ENCODE measurements at regions not wholly inside any gene's neighbourhood (a gene's known extent, or its start where the extent isn't known, plus 50 kb on each side); places are given as distances from the start of the nearest gene placed in this dataset.
A peak's percentile ranks its signal among the peaks of the same experiment; 100 is the strongest.

- peaks cover 10% of the 10 kb centered on the region for H3K9me3 Mint-ChIP-seq
- peaks cover 12% of the 10 kb centered on the region for H3K4me1 Mint-ChIP-seq (ENCODE audit: low read depth)
- no peak for DNase-seq
- H3K4me3 Mint-ChIP-seq = no peak overlapping the region
- H3K36me3 Mint-ChIP-seq (ENCODE audit: low read depth) = no peaks in the 10 kb centered on the region
- intact Hi-C loops (cut with micrococcal nuclease) = no loop called here
- no peaks in the 10 kb centered on the region for H3K27me3 Mint-ChIP-seq (ENCODE audit: low read depth)
- CTCF ChIA-PET = interaction anchor here (0.7 kb wide), 1 partner anchor 102 kb away, joined by 3 read pairs; no protein-coding TSS in a partner anchor
- no peak overlapping the region for H3K27ac Mint-ChIP-seq
These were observed 155.2 kb upstream of the ZFP64 start for GRCh38 chr20:52346797-52347196.

- H3K4me1 Mint-ChIP-seq (ENCODE audit: low read depth) = peaks cover 10% of the 10 kb centered on the region
- no peaks in the 10 kb centered on the region for H3K9me3 Mint-ChIP-seq
- intact Hi-C loops (cut with micrococcal nuclease) = no loop called here
- peak; percentile 21 for DNase-seq
- CTCF ChIA-PET = no interaction called here
- H3K36me3 Mint-ChIP-seq (ENCODE audit: low read depth) = no peaks in the 10 kb centered on the region
- H3K4me3 Mint-ChIP-seq = no peak overlapping the region
- H3K27ac Mint-ChIP-seq = no peak overlapping the region
- H3K27me3 Mint-ChIP-seq (ENCODE audit: low read depth) = no peaks in the 10 kb centered on the region
These were observed 151.3 kb upstream of the ZFP64 start for GRCh38 chr20:52342913-52343312.

- no peak for DNase-seq
- Mint-ChIP-seq H3K4me3 (no peak overlapping the region), H3K9me3 (no peaks in the 10 kb centered on the region), H3K36me3 (ENCODE audit: low read depth) (no peaks in the 10 kb centered on the region), H3K27me3 (ENCODE audit: low read depth) (no peaks in the 10 kb centered on the region), H3K4me1 (ENCODE audit: low read depth) (peaks cover 7% of the 10 kb centered on the region), H3K27ac (no peak overlapping the region)
- CTCF ChIA-PET = no interaction called here
- intact Hi-C loops (cut with micrococcal nuclease) = no loop called here
These were observed 148.6 kb upstream of the ZFP64 start for GRCh38 chr20:52340036-52340634.

- no peak for DNase-seq
- H3K4me3 Mint-ChIP-seq = no peak overlapping the region
- H3K27ac Mint-ChIP-seq = no peak overlapping the region
- no peaks in the 10 kb centered on the region for H3K9me3 Mint-ChIP-seq
- no peaks in the 10 kb centered on the region for H3K27me3 Mint-ChIP-seq (ENCODE audit: low read depth)
- peaks cover 2% of the 10 kb centered on the region for H3K36me3 Mint-ChIP-seq (ENCODE audit: low read depth)
- H3K4me1 Mint-ChIP-seq (ENCODE audit: low read depth) = no peaks in the 10 kb centered on the region
- CTCF ChIA-PET = no interaction called here
- intact Hi-C loops (cut with micrococcal nuclease) = no loop called here
These were observed 141.2 kb upstream of the ZFP64 start for GRCh38 chr20:52332649-52333250.

- H3K4me1 Mint-ChIP-seq (ENCODE audit: low read depth) = no peaks in the 10 kb centered on the region
- DNase-seq = no peak
- peaks cover 2% of the 10 kb centered on the region for H3K36me3 Mint-ChIP-seq (ENCODE audit: low read depth)
- H3K9me3 Mint-ChIP-seq = no peaks in the 10 kb centered on the region
- H3K27ac Mint-ChIP-seq = no peak overlapping the region
- intact Hi-C loops (cut with micrococcal nuclease) = no loop called here
- no peaks in the 10 kb centered on the region for H3K27me3 Mint-ChIP-seq (ENCODE audit: low read depth)
- CTCF ChIA-PET = no interaction called here
- H3K4me3 Mint-ChIP-seq = no peak overlapping the region
These were observed 140.7 kb upstream of the ZFP64 start for GRCh38 chr20:52332230-52332629.

- intact Hi-C loops (cut with micrococcal nuclease) = no loop called here
- Mint-ChIP-seq H3K27me3 (ENCODE audit: low read depth) (no peaks in the 10 kb centered on the region), H3K27ac (no peak overlapping the region), H3K4me3 (no peak overlapping the region), H3K4me1 (ENCODE audit: low read depth) (no peaks in the 10 kb centered on the region), H3K36me3 (ENCODE audit: low read depth) (peaks cover 2% of the 10 kb centered on the region), H3K9me3 (no peaks in the 10 kb centered on the region)
- CTCF ChIA-PET = no interaction called here
- DNase-seq = no peak
These were observed 140.1 kb upstream of the ZFP64 start for GRCh38 chr20:52331655-52332054.

- intact Hi-C loops (cut with micrococcal nuclease) = no loop called here
- peaks cover 3% of the 10 kb centered on the region for H3K9me3 Mint-ChIP-seq
- H3K4me1 Mint-ChIP-seq (ENCODE audit: low read depth) = no peaks in the 10 kb centered on the region
- no peak for DNase-seq
- H3K36me3 Mint-ChIP-seq (ENCODE audit: low read depth) = no peaks in the 10 kb centered on the region
- H3K27me3 Mint-ChIP-seq (ENCODE audit: low read depth) = no peaks in the 10 kb centered on the region
- H3K27ac Mint-ChIP-seq = no peak overlapping the region
- CTCF ChIA-PET = no interaction called here
- no peak overlapping the region for H3K4me3 Mint-ChIP-seq
These were observed 129.8 kb upstream of the ZFP64 start for GRCh38 chr20:52321396-52321795.

- Mint-ChIP-seq H3K27ac (no peak overlapping the region), H3K36me3 (ENCODE audit: low read depth) (no peaks in the 10 kb centered on the region), H3K9me3 (peaks cover 3% of the 10 kb centered on the region), H3K27me3 (ENCODE audit: low read depth) (no peaks in the 10 kb centered on the region), H3K4me3 (no peak overlapping the region), H3K4me1 (ENCODE audit: low read depth) (peaks cover 8% of the 10 kb centered on the region)
- no peak for DNase-seq
- intact Hi-C loops (cut with micrococcal nuclease) = loop anchor here (10.0 kb wide), 1 partner anchor 336 kb away; no protein-coding TSS in a partner anchor
- CTCF ChIA-PET = no interaction called here
These were observed 127.1 kb upstream of the ZFP64 start for GRCh38 chr20:52318651-52319050.

GRCh38 chr20:52313341-52313963, 121.9 kb upstream of the ZFP64 start:
- no peaks in the 10 kb centered on the region for H3K36me3 Mint-ChIP-seq (ENCODE audit: low read depth)
- intact Hi-C loops (cut with micrococcal nuclease) = loop anchor here (5.0 to 10.0 kb wide), 6 partner anchors 179 to 1629 kb away; partner anchors contain the start of gene TSHZ2
- peaks cover 3% of the 10 kb centered on the region for H3K9me3 Mint-ChIP-seq
- peak overlapping the region; percentile 26 for H3K4me3 Mint-ChIP-seq
- DNase-seq = peak; percentile 18
- peak overlapping the region; percentile 28 for H3K27ac Mint-ChIP-seq
- no peaks in the 10 kb centered on the region for H3K27me3 Mint-ChIP-seq (ENCODE audit: low read depth)
- CTCF ChIA-PET = interaction anchor here (0.6 to 2.3 kb wide), 11 partner anchors 14 to 1234 kb away, joined by 3 to 20 read pairs (median 8); no protein-coding TSS in a partner anchor
- peaks cover 20% of the 10 kb centered on the region for H3K4me1 Mint-ChIP-seq (ENCODE audit: low read depth)

- intact Hi-C loops (cut with micrococcal nuclease) = loop anchor here (1.0 to 10.0 kb wide), 11 partner anchors 51 to 1630 kb away; partner anchors contain the start of gene TSHZ2
- H3K9me3 Mint-ChIP-seq = peaks cover 3% of the 10 kb centered on the region
- peak; percentile 79 for DNase-seq
- H3K4me1 Mint-ChIP-seq (ENCODE audit: low read depth) = peaks cover 28% of the 10 kb centered on the region
- H3K36me3 Mint-ChIP-seq (ENCODE audit: low read depth) = no peaks in the 10 kb centered on the region
- no peak overlapping the region for H3K4me3 Mint-ChIP-seq
- CTCF ChIA-PET = interaction anchor here (0.7 to 2.4 kb wide), 34 partner anchors 9 to 1238 kb away, joined by 3 to 20 read pairs (median 4); no protein-coding TSS in a partner anchor
- no peaks in the 10 kb centered on the region for H3K27me3 Mint-ChIP-seq (ENCODE audit: low read depth)
- H3K27ac Mint-ChIP-seq = no peak overlapping the region
These were observed 120.7 kb upstream of the ZFP64 start for GRCh38 chr20:52312132-52312729.

GRCh38 chr20:52311209-52311794, 119.7 kb upstream of the ZFP64 start:
- intact Hi-C loops (cut with micrococcal nuclease) = loop anchor here (5.0 to 10.0 kb wide), 6 partner anchors 181 to 1631 kb away; partner anchors contain the start of gene TSHZ2
- Mint-ChIP-seq H3K27me3 (ENCODE audit: low read depth) (no peaks in the 10 kb centered on the region), H3K36me3 (ENCODE audit: low read depth) (no peaks in the 10 kb centered on the region), H3K4me3 (no peak overlapping the region), H3K9me3 (no peaks in the 10 kb centered on the region), H3K4me1 (ENCODE audit: low read depth) (peaks cover 33% of the 10 kb centered on the region), H3K27ac (no peak overlapping the region)
- no peak for DNase-seq
- CTCF ChIA-PET = interaction anchor here (1.0 to 2.4 kb wide), 23 partner anchors 8 to 1238 kb away, joined by 3 to 20 read pairs (median 6); no protein-coding TSS in a partner anchor

- H3K4me1 Mint-ChIP-seq (ENCODE audit: low read depth) = peaks cover 42% of the 10 kb centered on the region
- intact Hi-C loops (cut with micrococcal nuclease) = no loop called here
- no peaks in the 10 kb centered on the region for H3K27me3 Mint-ChIP-seq (ENCODE audit: low read depth)
- H3K36me3 Mint-ChIP-seq (ENCODE audit: low read depth) = no peaks in the 10 kb centered on the region
- no peak overlapping the region for H3K4me3 Mint-ChIP-seq
- no peak for DNase-seq
- peaks cover 4% of the 10 kb centered on the region for H3K9me3 Mint-ChIP-seq
- H3K27ac Mint-ChIP-seq = no peak overlapping the region
- CTCF ChIA-PET = no interaction called here
These were observed 117.6 kb upstream of the ZFP64 start for GRCh38 chr20:52309181-52309580.
